ENCODE measurements at regions not wholly inside any gene's neighbourhood (a gene's known extent, or its start where the extent isn't known, plus 50 kb on each side); places are given as distances from the start of the nearest gene placed in this dataset.
"Not testable (repeated sequence)": the region's sequence is repeated elsewhere in the genome, so short reads cannot be mapped to it uniquely, and the experiment has no call there.

- no peak for DNase-seq
These were observed 210.7 kb downstream of the EFCAB11 start for GRCh38 chr14:89743828-89744227.

GRCh38 chr14:89740241-89740640, 214.3 kb downstream of the EFCAB11 start:
- no peak for DNase-seq

- no peak for DNase-seq
These were observed 217.6 kb downstream of the EFCAB11 start for GRCh38 chr14:89736881-89737280.

GRCh38 chr14:89731396-89731933, 223.1 kb downstream of the EFCAB11 start:
- DNase-seq = no peak

- no peak for DNase-seq
These were observed 223.8 kb downstream of the EFCAB11 start for GRCh38 chr14:89730687-89731086.

- no peak for DNase-seq
These were observed 225.6 kb downstream of the EFCAB11 start for GRCh38 chr14:89728964-89729363.

- not testable (repeated sequence) for DNase-seq
These were observed 228.3 kb downstream of the EFCAB11 start for GRCh38 chr14:89726226-89726625.

GRCh38 chr14:89724628-89724960, 229.9 kb downstream of the EFCAB11 start:
- DNase-seq = no peak

- no peak for DNase-seq
These were observed 230.5 kb downstream of the EFCAB11 start for GRCh38 chr14:89723930-89724627.

GRCh38 chr14:89721956-89722355, 232.6 kb downstream of the EFCAB11 start:
- DNase-seq = no peak

- no peak for DNase-seq
These were observed 233.5 kb downstream of the EFCAB11 start for GRCh38 chr14:89720741-89721729.

- DNase-seq = no peak
These were observed 234.3 kb downstream of the EFCAB11 start for GRCh38 chr14:89720076-89720687.

GRCh38 chr14:89719366-89720075, 235.0 kb downstream of the EFCAB11 start:
- no peak for DNase-seq

- DNase-seq = no peak
These were observed 245.4 kb downstream of the EFCAB11 start for GRCh38 chr14:89708982-89709625.

- DNase-seq = no peak
These were observed 247.4 kb downstream of the EFCAB11 start for GRCh38 chr14:89707086-89707485.

- no peak for DNase-seq
These were observed 251.7 kb downstream of the EFCAB11 start for GRCh38 chr14:89702876-89703200.

GRCh38 chr14:89702073-89702875, 252.3 kb downstream of the EFCAB11 start:
- DNase-seq = no peak

GRCh38 chr14:89701211-89702043, 253.1 kb downstream of the EFCAB11 start:
- DNase-seq = no peak

GRCh38 chr14:89700801-89701200, 253.7 kb downstream of the EFCAB11 start:
- DNase-seq = no peak

GRCh38 chr14:89699071-89699470, 255.5 kb downstream of the EFCAB11 start:
- no peak for DNase-seq

Data from NCI-H2029 treated with DMSO at 0.1 percent for 48 hours (cell line).